Neural progenitor cell (in vitro differentiated cells): ENCODE measurements at regions not wholly inside any gene's neighbourhood (a gene's known extent, or its start where the extent isn't known, plus 50 kb on each side); places are given as distances from the start of the nearest gene placed in this dataset. TPM values are rescaled to one million over a fixed set of nuclear protein-coding genes. Genes with fewer than 3 reads are reported as not detected.
A peak's percentile ranks its signal among the peaks of the same experiment; 100 is the strongest.

Experiments used
- DNase-seq: peaks from one replicate; pipeline ENCODE4 v3.0.0-alpha.2; 2016; ENCODE audit warnings: low spot score
- H2AFZ ChIP-seq: fragments of 200-600 bp; sonication (generic); replicated peaks from 2 replicates; pipeline ENCODE4 v1.6.1; 2016; ENCODE audit warnings: antibody characterized with exemption
- H3F3A ChIP-seq: fragments of 200-600 bp; sonication (generic); 2 replicates; pipeline ENCODE4 v1.6.1; 2016; ENCODE audit warnings: antibody characterized with exemption, low read depth
- H3K27ac ChIP-seq: fragments of 200-600 bp; sonication (generic); 2 replicates; pipeline ENCODE4 v1.5.1; 2016; ENCODE audit warnings: mild to moderate bottlenecking
- H3K27me3 ChIP-seq: fragments of 200-600 bp; sonication (generic); 2 replicates; pipeline ENCODE4 v1.6.1; 2016; ENCODE audit warnings: mild to moderate bottlenecking, moderate library complexity
- H3K36me3 ChIP-seq: fragments of 200-600 bp; sonication (generic); 2 replicates; pipeline ENCODE4 v1.5.1; 2016
- H3K4me1 ChIP-seq: fragments of 200-600 bp; sonication (generic); 2 replicates; pipeline ENCODE4 v1.6.1; 2016; ENCODE audit warnings: mixed run types
- H3K4me2 ChIP-seq: fragments of 200-600 bp; sonication (generic); 2 replicates; pipeline ENCODE4 v1.6.1; 2016
- H3K4me3 ChIP-seq: fragments of 200-600 bp; sonication (generic); 2 replicates; pipeline ENCODE4 v1.5.1; 2016
- H3K79me2 ChIP-seq: fragments of 200-600 bp; sonication (generic); 2 replicates; pipeline ENCODE4 v1.6.1; 2016; ENCODE audit warnings: low read depth
- H3K9ac ChIP-seq: fragments of 200-600 bp; sonication (generic); 2 replicates; pipeline ENCODE4 v1.6.1; 2016
- H3K9me3 ChIP-seq: fragments of 200-600 bp; sonication (generic); 2 replicates; pipeline ENCODE4 v1.5.1; 2016; ENCODE audit warnings: low read depth
- H4K20me1 ChIP-seq: fragments of 200-600 bp; sonication (generic); 2 replicates; pipeline ENCODE4 v1.6.1; 2016; ENCODE audit warnings: low read depth
- H3K27ac Mint-ChIP-seq: 3 replicates; pipeline ENCODE4 v1.8.0; 2021; ENCODE audit warnings: mixed read lengths
- H3K27me3 Mint-ChIP-seq: 2 replicates; pipeline ENCODE4 v1.8.0; 2022; ENCODE audit warnings: low read depth, mild to moderate bottlenecking, inconsistent platforms, moderate library complexity, mixed read lengths; ENCODE audit not compliant: insufficient read depth
- H3K36me3 Mint-ChIP-seq: 3 replicates; pipeline ENCODE4 v1.8.0; 2021; ENCODE audit warnings: mixed read lengths
- H3K4me1 Mint-ChIP-seq: 3 replicates; pipeline ENCODE4 v1.8.0; 2021; ENCODE audit warnings: mixed read lengths
- H3K4me3 Mint-ChIP-seq: 3 replicates; pipeline ENCODE4 v1.8.0; 2021; ENCODE audit warnings: mild to moderate bottlenecking, moderate library complexity, mixed read lengths
- H3K9me3 Mint-ChIP-seq: 3 replicates; pipeline ENCODE4 v1.8.0; 2020; ENCODE audit warnings: mixed read lengths
- EZH2 ChIP-seq: fragments of 200-600 bp; sonication (generic); IDR thresholded peaks from 2 replicates; pipeline ENCODE4 v1.6.1; 2017; ENCODE audit warnings: antibody characterized with exemption, mild to moderate bottlenecking, moderate library complexity
- EZH2phosphoT487 ChIP-seq: fragments of 200-600 bp; sonication (generic); IDR thresholded peaks from 2 replicates; pipeline ENCODE4 v1.6.1; 2017; ENCODE audit warnings: antibody characterized with exemption
- small RNA-seq: library from RNA; depleted of rRNA; stranded (forward); fragments of <200 nt; gene quantifications from one replicate; pipeline ENCODE3, GENCODE V24; 2015
- TF ChIP-seq, protein P1 (sequence below): fragments of 200-600 bp; sonication (generic); IDR thresholded peaks from 2 replicates; pipeline ENCODE4 v1.5.1; 2017; ENCODE audit warnings: antibody characterized with exemption, mild to moderate bottlenecking

DNA sequence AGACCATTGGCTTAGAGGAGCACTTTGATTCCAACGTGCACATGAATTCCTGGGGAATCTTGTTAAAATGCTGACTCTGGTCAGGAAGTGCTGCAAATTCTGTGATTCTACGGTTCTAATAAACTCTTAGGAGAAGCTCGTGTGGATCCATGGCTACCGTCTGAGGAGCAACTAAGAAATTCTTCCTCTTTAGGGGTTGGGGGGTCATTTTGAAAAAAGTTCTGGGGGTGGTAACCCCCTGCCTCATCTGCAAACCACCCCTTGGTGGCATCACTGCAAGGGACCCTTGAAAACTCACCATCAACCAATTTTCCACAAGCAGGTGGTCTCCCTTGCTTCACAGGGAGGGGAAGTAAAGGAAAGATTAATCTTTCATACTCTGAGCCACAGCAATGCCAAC is 52.2 kb upstream of the IGF1R start:
- Histone ChIP-seq H2AFZ (no peak overlapping the region), H3K9ac (no peak overlapping the region)
- peaks cover 3% of the 10 kb centered on the region for H3K27me3 Mint-ChIP-seq

DNA sequence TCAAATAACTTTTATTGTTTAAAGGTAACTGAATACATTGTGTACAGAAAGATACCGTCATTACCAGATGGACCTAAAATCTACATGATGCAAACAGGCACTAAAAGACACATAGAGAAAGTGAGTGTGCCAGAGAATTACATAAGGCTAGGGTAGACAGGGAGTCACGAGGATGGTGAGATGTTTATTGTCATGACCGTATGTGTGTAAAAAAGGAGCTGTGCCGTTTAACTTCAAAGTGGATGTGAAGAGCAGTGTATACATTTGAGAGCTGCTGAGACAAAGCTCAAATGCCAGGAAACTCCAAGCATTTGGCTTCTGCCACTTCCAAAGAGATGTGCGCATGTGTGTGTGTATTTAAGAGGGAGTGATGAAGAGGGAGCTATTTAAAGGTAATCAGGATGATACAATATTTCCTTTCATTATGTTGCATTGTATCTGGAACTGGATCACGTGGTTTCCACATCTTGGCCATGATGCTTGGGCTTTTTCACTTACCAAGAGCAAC is 51.4 kb upstream of the IGF1R start:
- H3K9me3 ChIP-seq, result no peaks in the 10 kb centered on the region
- H3K4me2 ChIP-seq, result no peak overlapping the region
- no peak overlapping the region for H3K4me3 ChIP-seq
- H3K9ac ChIP-seq, result no peak overlapping the region
- H3K27me3 ChIP-seq, result no peaks in the 10 kb centered on the region
- peaks cover 21% of the 10 kb centered on the region for H3K4me1 Mint-ChIP-seq
- peak overlapping the region; percentile 13 for H2AFZ ChIP-seq
- no peaks in the 10 kb centered on the region for H3F3A ChIP-seq
- peaks cover 3% of the 10 kb centered on the region for H3K27me3 Mint-ChIP-seq
- H3K27ac ChIP-seq, result no peak overlapping the region
- H3K4me1 ChIP-seq, result peaks cover 15% of the 10 kb centered on the region
- H3K36me3 Mint-ChIP-seq, result peaks cover 2% of the 10 kb centered on the region
- H3K9me3 Mint-ChIP-seq, result peaks cover 8% of the 10 kb centered on the region
- no peak overlapping the region for H3K4me3 Mint-ChIP-seq
- no peaks in the 10 kb centered on the region for H4K20me1 ChIP-seq
- DNase-seq, result no peak
- H3K79me2 ChIP-seq, result no peaks in the 10 kb centered on the region
- TF ChIP-seq EZH2phosphoT487, result no peak
- no peak for TF ChIP-seq EZH2
- TF ChIP-seq, protein P1, sequence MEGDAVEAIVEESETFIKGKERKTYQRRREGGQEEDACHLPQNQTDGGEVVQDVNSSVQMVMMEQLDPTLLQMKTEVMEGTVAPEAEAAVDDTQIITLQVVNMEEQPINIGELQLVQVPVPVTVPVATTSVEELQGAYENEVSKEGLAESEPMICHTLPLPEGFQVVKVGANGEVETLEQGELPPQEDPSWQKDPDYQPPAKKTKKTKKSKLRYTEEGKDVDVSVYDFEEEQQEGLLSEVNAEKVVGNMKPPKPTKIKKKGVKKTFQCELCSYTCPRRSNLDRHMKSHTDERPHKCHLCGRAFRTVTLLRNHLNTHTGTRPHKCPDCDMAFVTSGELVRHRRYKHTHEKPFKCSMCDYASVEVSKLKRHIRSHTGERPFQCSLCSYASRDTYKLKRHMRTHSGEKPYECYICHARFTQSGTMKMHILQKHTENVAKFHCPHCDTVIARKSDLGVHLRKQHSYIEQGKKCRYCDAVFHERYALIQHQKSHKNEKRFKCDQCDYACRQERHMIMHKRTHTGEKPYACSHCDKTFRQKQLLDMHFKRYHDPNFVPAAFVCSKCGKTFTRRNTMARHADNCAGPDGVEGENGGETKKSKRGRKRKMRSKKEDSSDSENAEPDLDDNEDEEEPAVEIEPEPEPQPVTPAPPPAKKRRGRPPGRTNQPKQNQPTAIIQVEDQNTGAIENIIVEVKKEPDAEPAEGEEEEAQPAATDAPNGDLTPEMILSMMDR, result no peak
- no peak overlapping the region for H3K27ac Mint-ChIP-seq
- no peaks in the 10 kb centered on the region for H3K36me3 ChIP-seq

More for the DNA sequence above, 52.2 kb upstream of the IGF1R start:
- no peak for TF ChIP-seq EZH2
- no peak for TF ChIP-seq EZH2phosphoT487
- Histone ChIP-seq H3K79me2 (no peaks in the 10 kb centered on the region), H3K4me1 (peaks cover 15% of the 10 kb centered on the region), H3F3A (no peaks in the 10 kb centered on the region), H3K9me3 (no peaks in the 10 kb centered on the region), H3K4me3 (no peak overlapping the region), H3K4me2 (no peak overlapping the region), H3K27ac (no peak overlapping the region), H3K27me3 (no peaks in the 10 kb centered on the region), H4K20me1 (no peaks in the 10 kb centered on the region), H3K36me3 (no peaks in the 10 kb centered on the region)
- Mint-ChIP-seq H3K9me3 (peaks cover 3% of the 10 kb centered on the region), H3K4me3 (no peak overlapping the region), H3K36me3 (peaks cover 2% of the 10 kb centered on the region), H3K4me1 (peaks cover 21% of the 10 kb centered on the region), H3K27ac (no peak overlapping the region)
- DNase-seq, result no peak

DNA sequence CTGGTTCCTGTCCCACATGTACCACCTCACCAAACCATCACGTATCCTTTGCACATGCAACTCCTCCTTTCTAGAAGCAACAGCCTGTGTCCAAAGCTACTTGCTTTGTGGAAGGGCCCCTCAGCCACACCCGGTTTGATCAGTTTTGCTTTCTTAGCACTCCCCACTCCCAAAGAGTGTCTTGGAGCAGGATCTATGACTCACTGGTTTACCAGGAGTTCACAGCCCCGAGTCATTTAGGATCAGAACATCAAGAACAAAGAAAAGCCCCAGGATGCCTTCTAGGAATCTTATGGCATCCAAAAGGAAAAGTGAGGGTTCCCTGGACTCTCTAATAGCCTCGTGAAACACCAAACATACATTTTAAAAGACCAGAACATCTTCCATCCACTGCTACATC is 50.7 kb upstream of the IGF1R start:
- peaks cover 4% of the 10 kb centered on the region for H3K27me3 Mint-ChIP-seq
- H3F3A ChIP-seq, result no peaks in the 10 kb centered on the region
- H3K27me3 ChIP-seq, result no peaks in the 10 kb centered on the region
- no peak overlapping the region for H3K9ac ChIP-seq
- DNase-seq, result peak; percentile 47
- H3K9me3 ChIP-seq, result no peaks in the 10 kb centered on the region
- no peak overlapping the region for H3K4me3 ChIP-seq
- no peak overlapping the region for H3K27ac Mint-ChIP-seq
- H3K4me2 ChIP-seq, result peak overlapping the region; percentile 36
- no peaks in the 10 kb centered on the region for H3K36me3 ChIP-seq
- peak overlapping the region; percentile 13 for H2AFZ ChIP-seq
- no peaks in the 10 kb centered on the region for H4K20me1 ChIP-seq
- H3K79me2 ChIP-seq, result no peaks in the 10 kb centered on the region
- H3K27ac ChIP-seq, result no peak overlapping the region
- TF ChIP-seq, protein P1, result no peak
- TF ChIP-seq EZH2phosphoT487 (no peak), EZH2 (no peak)
- H3K4me1 Mint-ChIP-seq, result peaks cover 21% of the 10 kb centered on the region
- peaks cover 11% of the 10 kb centered on the region for H3K9me3 Mint-ChIP-seq
- no peak overlapping the region for H3K4me3 Mint-ChIP-seq
- H3K4me1 ChIP-seq, result peaks cover 15% of the 10 kb centered on the region
- H3K36me3 Mint-ChIP-seq, result peaks cover 4% of the 10 kb centered on the region

Small RNA genes in the stretch of these regions (small RNA-seq; reads per million reads assigned to genes)
- gene AC022523.2 (not detected), gene RF00026 (not detected), gene RNU6-1186P (not detected)
